C4-2B (cell line): ENCODE measurements at regions not wholly inside any gene's neighbourhood (a gene's known extent, or its start where the extent isn't known, plus 50 kb on each side); places are given as distances from the start of the nearest gene placed in this dataset.

Experiments
- CTCF ChIP-seq: fragments of 450-650 bp; conservative IDR thresholded peaks from 2 replicates; pipeline ENCODE4 v1.5.1; 2017; ENCODE audit warnings: mild to moderate bottlenecking
- ZFX ChIP-seq: fragments of 450-650 bp; IDR thresholded peaks from 2 replicates; pipeline ENCODE4 v1.6.1; 2017

DNA sequence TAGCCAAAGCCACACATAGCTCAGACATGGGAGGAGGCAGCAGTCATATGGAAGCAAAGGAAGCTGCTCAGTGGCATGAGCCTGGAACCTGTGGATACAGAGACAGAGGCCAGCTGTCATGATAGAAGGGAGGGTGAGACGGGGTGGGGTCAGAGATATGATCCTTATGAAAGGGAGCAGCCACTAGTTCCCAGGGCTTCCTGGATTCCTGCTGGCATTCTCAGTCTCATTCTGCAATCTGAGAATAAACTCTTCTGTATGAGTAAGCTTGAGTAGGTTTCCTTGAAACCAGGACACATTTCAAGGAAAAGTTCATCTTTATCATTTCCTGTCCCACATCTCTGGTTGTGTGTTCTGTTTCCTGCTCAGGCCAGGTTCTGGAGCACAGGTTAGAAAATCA lies 220.2 kb upstream of the SNX19 start:
- TF ChIP-seq CTCF (no peak), ZFX (no peak)
